ENCODE measurements at regions not wholly inside any gene's neighbourhood (a gene's known extent, or its start where the extent isn't known, plus 50 kb on each side); places are given as distances from the start of the nearest gene placed in this dataset.

- TF ChIP-seq EZH2 (IDR thresholded peaks at IDR 0.05; ENCODE audit: insufficient read depth, low read length) (no peak), CTCF (IDR thresholded peaks at IDR 0.05; ENCODE audit: insufficient read depth, low read depth, low read length) (no peak)
Measured at GRCh38 chr12:89775063-89775985, 66.7 kb upstream of the ATP2B1 start.
